Prostate gland (tissue), 2 donors: ENCODE measurements at regions not wholly inside any gene's neighbourhood (a gene's known extent, or its start where the extent isn't known, plus 50 kb on each side); places are given as distances from the start of the nearest gene placed in this dataset.

Source experiments
- CTCF ChIP-seq, 4 experiments: fragments of 200-600 bp in 2 of 4; fragments of 450-650 bp in 2 of 4; sonication (generic) in 2 of 4; IDR thresholded peaks; 1 replicate in 3 of 4; 2 replicates in 1 of 4; pipeline ENCODE4 v1.5.1; 2016 to 2019; ENCODE audit warnings: antibody characterized with exemption in 4 of 4, mild to moderate bottlenecking in 2 of 4, moderate library complexity in 2 of 4
- POLR2A ChIP-seq: fragments of 450-650 bp; IDR thresholded peaks from one replicate; pipeline ENCODE4 v1.6.1; 2016; ENCODE audit warnings: antibody characterized with exemption, mild to moderate bottlenecking

GRCh38 chr5:89208392-89208791, 325.4 kb upstream of the MEF2C start:
- TF ChIP-seq POLR2A, result no peak
- no peak for TF ChIP-seq CTCF (IDR thresholded peaks at IDR 0.05)
